Choroid plexus epithelial cell (primary cell): ENCODE measurements at regions not wholly inside any gene's neighbourhood (a gene's known extent, or its start where the extent isn't known, plus 50 kb on each side); places are given as distances from the start of the nearest gene placed in this dataset.
"Not testable (repeated sequence)": the region's sequence is repeated elsewhere in the genome, so short reads cannot be mapped to it uniquely, and the experiment has no call there.

Experiments
- DNase-seq: peaks from one replicate; pipeline ENCODE4 v3.0.0-alpha.2; 2010; ENCODE audit warnings: low read depth
- H3K4me3 ChIP-seq: 2 replicates; pipeline ENCODE4 v1.5.1; 2011; ENCODE audit warnings: low read depth, mild to moderate bottlenecking, control low read depth, low read length, moderate library complexity
- CTCF ChIP-seq: conservative IDR thresholded peaks from 2 replicates; pipeline ENCODE4 v1.5.1; 2011; ENCODE audit warnings: low read depth, mild to moderate bottlenecking, control low read depth, inconsistent platforms, low read length, moderate library complexity

GRCh38 chr13:86253497-86253896, 454.3 kb upstream of the SLITRK6 start:
- not testable (repeated sequence) for H3K4me3 ChIP-seq, DNase-seq

- not testable (repeated sequence) for H3K4me3 ChIP-seq, DNase-seq
Observed at GRCh38 chr13:86255820-86256219, 456.6 kb upstream of the SLITRK6 start.

- H3K4me3 ChIP-seq = no peak overlapping the region
- no peak for TF ChIP-seq CTCF
- DNase-seq = no peak
Observed at GRCh38 chr13:86269511-86269910, 470.3 kb upstream of the SLITRK6 start.

- no peak overlapping the region for H3K4me3 ChIP-seq
- no peak for TF ChIP-seq CTCF
- DNase-seq = peak; percentile 23
Observed at GRCh38 chr13:86282442-86282841, 483.2 kb upstream of the SLITRK6 start.

- no peak for DNase-seq
- no peak for TF ChIP-seq CTCF
- no peak overlapping the region for H3K4me3 ChIP-seq
Observed at GRCh38 chr13:86283031-86283430, 483.8 kb upstream of the SLITRK6 start.

GRCh38 chr13:86298725-86299124, 499.5 kb upstream of the SLITRK6 start:
- no peak for DNase-seq
- no peak overlapping the region for H3K4me3 ChIP-seq
- TF ChIP-seq CTCF = no peak

- no peak overlapping the region for H3K4me3 ChIP-seq
- TF ChIP-seq CTCF = no peak
- no peak for DNase-seq
Observed at GRCh38 chr13:86299128-86299527, 499.9 kb upstream of the SLITRK6 start.

GRCh38 chr13:86309881-86310280, 510.7 kb upstream of the SLITRK6 start:
- DNase-seq = no peak
- TF ChIP-seq CTCF = no peak
- no peak overlapping the region for H3K4me3 ChIP-seq
